ENCODE measurements at regions not wholly inside any gene's neighbourhood (a gene's known extent, or its start where the extent isn't known, plus 50 kb on each side); places are given as distances from the start of the nearest gene placed in this dataset.

GRCh38 chr13:64078480-64078936 lies 2662.9 kb upstream of the PCDH20 start:
- TF ChIP-seq MEF2A (IDR thresholded peaks at IDR 0.05; ENCODE audit: insufficient read depth, low read depth, low read length) (no peak), EZH2 (IDR thresholded peaks at IDR 0.05; ENCODE audit: borderline replicate concordance, control insufficient read depth, low read depth, low read length) (no peak), CTCF (IDR thresholded peaks at IDR 0.05 in 2 of 3, conservative IDR thresholded peaks at IDR 0.05 in 1 of 3; ENCODE audit: control insufficient read depth in 2 of 3, extremely low read depth in 1 of 3, insufficient read depth in 1 of 3, low read depth in 3 of 3, low read length in 3 of 3) (no peak), SRF (IDR thresholded peaks at IDR 0.05; ENCODE audit: low read depth in 2 of 2, low read length in 2 of 2) (no peak), NR2F1 (conservative IDR thresholded peaks at IDR 0.05) (no peak), CBFB (IDR thresholded peaks at IDR 0.05; ENCODE audit: low read depth) (no peak), SUZ12 (IDR thresholded peaks at IDR 0.05; ENCODE audit: unreplicated experiment) (no peak), TAF1 (IDR thresholded peaks at IDR 0.05; ENCODE audit: borderline replicate concordance, low read depth, low read length) (no peak)
